ENCODE measurements at regions not wholly inside any gene's neighbourhood (a gene's known extent, or its start where the extent isn't known, plus 50 kb on each side); places are given as distances from the start of the nearest gene placed in this dataset.

GRCh38 chr18:56391931-56392590 is 246.3 kb downstream of the TXNL1 start:
- TF ChIP-seq POLR2A (IDR thresholded peaks at IDR 0.05; ENCODE audit: low read depth, low read length) (no peak), TAF1 (IDR thresholded peaks at IDR 0.05; ENCODE audit: low read depth, low read length) (no peak), POU2F2 (IDR thresholded peaks at IDR 0.05; ENCODE audit: low read depth, low read length) (no peak), POLR2AphosphoS5 (IDR thresholded peaks at IDR 0.05; ENCODE audit: low read depth, low read length) (no peak), SPI1 (IDR thresholded peaks at IDR 0.05; ENCODE audit: low read depth, low read length) (no peak), PAX5 (IDR thresholded peaks at IDR 0.05; ENCODE audit: insufficient read depth, low read length, severe bottlenecking) (no peak)

All from GM12891 (cell line).